ENCODE measurements at regions not wholly inside any gene's neighbourhood (a gene's known extent, or its start where the extent isn't known, plus 50 kb on each side); places are given as distances from the start of the nearest gene placed in this dataset.

- no peaks in the 10 kb centered on the region for H3K4me1 Mint-ChIP-seq
- H3K4me3 Mint-ChIP-seq, result no peak overlapping the region
- no peak overlapping the region for H3K27ac Mint-ChIP-seq
- H3K36me3 Mint-ChIP-seq, result no peaks in the 10 kb centered on the region
- peaks cover 3% of the 10 kb centered on the region for H3K9me3 Mint-ChIP-seq
- no peak for DNase-seq (ENCODE audit: low spot score in 2 of 2)
- ATAC-seq, result no peak
These were observed 649.9 kb upstream of the FANCL start for GRCh38 chr2:58890865-58891525.

- no peak for ATAC-seq
- Mint-ChIP-seq H3K36me3 (no peaks in the 10 kb centered on the region), H3K27ac (no peak overlapping the region)
These were observed 644.9 kb upstream of the FANCL start for GRCh38 chr2:58886009-58886408.

DNA sequence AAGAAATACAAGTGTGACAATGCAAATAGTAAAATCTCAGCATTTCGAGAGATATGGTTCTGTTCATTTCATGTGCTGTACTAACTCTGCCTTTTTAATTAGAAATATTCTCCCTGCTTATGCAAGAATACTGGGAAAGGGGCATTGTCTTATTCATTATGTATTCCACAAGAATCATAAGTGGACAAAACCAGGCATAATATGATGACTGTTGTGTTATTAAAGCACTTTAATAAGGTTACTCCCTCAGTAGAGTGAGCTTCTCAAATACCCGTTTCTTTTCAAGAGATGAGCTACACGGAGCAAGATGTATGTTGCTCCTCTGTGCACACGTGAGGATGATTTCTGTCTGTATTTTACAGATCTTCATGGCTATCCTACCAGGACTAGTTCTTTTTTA, 638.7 kb upstream of the FANCL start:
- H3K4me3 Mint-ChIP-seq, result no peak overlapping the region
- ATAC-seq, result no peak
- H3K9me3 Mint-ChIP-seq, result no peaks in the 10 kb centered on the region
- H3K27ac Mint-ChIP-seq, result no peak overlapping the region
- DNase-seq (ENCODE audit: low spot score in 2 of 2), result no peak
- no peaks in the 10 kb centered on the region for H3K36me3 Mint-ChIP-seq
- no peaks in the 10 kb centered on the region for H3K4me1 Mint-ChIP-seq

More at GRCh38 chr2:58886009-58886408, 644.9 kb upstream of the FANCL start:
- H3K4me3 Mint-ChIP-seq, result no peak overlapping the region
- DNase-seq (ENCODE audit: low spot score in 2 of 2), result no peak
- H3K4me1 Mint-ChIP-seq, result no peaks in the 10 kb centered on the region
- H3K9me3 Mint-ChIP-seq, result peaks cover 3% of the 10 kb centered on the region

DNA sequence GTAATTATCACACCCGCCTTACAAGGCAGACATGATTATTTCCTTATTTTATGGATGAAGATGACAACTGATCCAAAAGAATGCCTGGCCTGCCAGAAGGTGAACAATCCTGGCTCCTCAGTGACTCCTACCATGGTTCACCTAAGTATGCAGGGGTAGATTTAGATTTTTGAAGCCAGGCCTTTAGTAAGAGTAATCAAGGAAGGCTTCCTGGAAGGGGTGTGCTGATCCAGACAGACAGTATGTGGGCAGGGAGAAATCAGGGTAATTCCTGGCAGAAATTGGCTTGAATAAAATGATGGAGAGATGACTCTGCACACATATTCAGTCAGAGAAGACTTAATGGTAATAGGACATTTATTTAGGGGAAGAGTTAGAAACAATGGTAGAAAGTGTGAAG, 637.7 kb upstream of the FANCL start:
- H3K4me3 Mint-ChIP-seq, result no peak overlapping the region
- no peaks in the 10 kb centered on the region for H3K36me3 Mint-ChIP-seq
- no peaks in the 10 kb centered on the region for H3K4me1 Mint-ChIP-seq
- DNase-seq (ENCODE audit: low spot score in 2 of 2) (no peak), ATAC-seq (no peak)
- no peak overlapping the region for H3K27ac Mint-ChIP-seq
- H3K9me3 Mint-ChIP-seq, result no peaks in the 10 kb centered on the region

- H3K4me1 Mint-ChIP-seq, result no peaks in the 10 kb centered on the region
- ATAC-seq, result no peak
- no peaks in the 10 kb centered on the region for H3K36me3 Mint-ChIP-seq
- no peak overlapping the region for H3K4me3 Mint-ChIP-seq
- no peaks in the 10 kb centered on the region for H3K9me3 Mint-ChIP-seq
- no peak overlapping the region for H3K27ac Mint-ChIP-seq
- DNase-seq (ENCODE audit: low spot score in 2 of 2), result no peak
These were observed 635.0 kb upstream of the FANCL start for GRCh38 chr2:58876126-58876525.

- ATAC-seq (no peak), DNase-seq (ENCODE audit: low spot score in 2 of 2) (no peak)
- no peaks in the 10 kb centered on the region for H3K4me1 Mint-ChIP-seq
- no peak overlapping the region for H3K4me3 Mint-ChIP-seq
- H3K27ac Mint-ChIP-seq, result no peak overlapping the region
- no peaks in the 10 kb centered on the region for H3K9me3 Mint-ChIP-seq
- H3K36me3 Mint-ChIP-seq, result no peaks in the 10 kb centered on the region
These were observed 634.3 kb upstream of the FANCL start for GRCh38 chr2:58875436-58875835.

DNA sequence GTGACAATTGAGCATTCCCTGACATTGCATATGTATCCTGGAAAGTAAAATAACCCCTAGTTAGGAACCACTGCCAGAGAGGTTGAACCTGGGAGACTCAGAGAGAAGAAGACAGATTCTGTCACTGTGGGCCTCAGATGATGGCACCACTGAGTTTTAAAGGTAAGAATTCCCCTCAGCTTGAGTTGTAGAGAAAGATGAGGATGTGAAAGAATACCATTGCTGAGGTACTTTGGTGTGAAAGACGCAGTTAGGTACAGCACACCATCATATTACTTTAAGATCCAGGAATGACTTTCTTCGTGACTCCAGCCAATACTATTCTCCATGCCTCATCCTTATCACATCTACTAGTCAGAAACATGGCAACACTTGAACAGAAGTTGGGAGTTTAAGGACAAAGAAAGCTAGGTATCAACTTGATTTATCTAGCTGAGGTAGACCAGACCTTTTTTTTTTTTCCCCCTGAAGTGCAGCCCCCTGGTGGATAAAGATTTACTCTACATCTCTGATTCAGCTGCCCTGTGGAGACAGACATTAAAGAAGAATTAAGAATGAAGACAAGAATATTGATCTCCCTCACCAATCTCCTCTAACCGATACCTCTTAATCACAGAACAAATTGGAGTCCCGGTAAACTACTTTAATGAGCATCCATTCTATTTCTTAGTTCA, 630.5 kb upstream of the FANCL start:
- DNase-seq (ENCODE audit: low spot score in 2 of 2) (no peak), ATAC-seq (no peak)
- Mint-ChIP-seq H3K27ac (no peak overlapping the region), H3K4me3 (no peak overlapping the region), H3K9me3 (peaks cover 5% of the 10 kb centered on the region), H3K36me3 (no peaks in the 10 kb centered on the region), H3K4me1 (no peaks in the 10 kb centered on the region)

DNA sequence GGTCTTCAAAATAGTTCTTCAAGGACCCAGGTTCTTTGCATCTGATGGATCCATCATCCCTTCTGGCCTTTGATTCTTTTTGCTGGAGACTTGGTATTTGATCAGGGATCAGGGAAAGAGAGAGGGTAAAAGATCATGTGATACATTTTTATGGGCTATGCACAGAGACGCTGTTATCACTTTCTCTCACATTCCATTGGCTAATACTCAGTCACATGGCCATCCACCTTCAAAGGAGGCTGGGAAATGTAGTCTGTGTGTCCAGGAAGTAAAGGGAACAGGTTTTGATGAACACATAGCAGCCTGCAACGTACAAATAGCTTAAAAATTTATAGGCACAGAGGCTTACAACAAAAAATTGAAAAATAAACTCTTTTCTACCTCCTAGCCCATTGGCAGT, 629.6 kb upstream of the FANCL start:
- ATAC-seq (no peak), DNase-seq (ENCODE audit: low spot score in 2 of 2) (no peak)
- Mint-ChIP-seq H3K4me1 (no peaks in the 10 kb centered on the region), H3K9me3 (peaks cover 5% of the 10 kb centered on the region), H3K4me3 (no peak overlapping the region), H3K36me3 (no peaks in the 10 kb centered on the region), H3K27ac (no peak overlapping the region)

- no peaks in the 10 kb centered on the region for H3K36me3 Mint-ChIP-seq
- H3K9me3 Mint-ChIP-seq, result peaks cover 13% of the 10 kb centered on the region
- DNase-seq (ENCODE audit: low spot score in 2 of 2), result no peak
- H3K4me3 Mint-ChIP-seq, result no peak overlapping the region
- ATAC-seq, result no peak
- H3K27ac Mint-ChIP-seq, result no peak overlapping the region
- H3K4me1 Mint-ChIP-seq, result no peaks in the 10 kb centered on the region
These were observed 625.8 kb upstream of the FANCL start for GRCh38 chr2:58866946-58867345.

DNA sequence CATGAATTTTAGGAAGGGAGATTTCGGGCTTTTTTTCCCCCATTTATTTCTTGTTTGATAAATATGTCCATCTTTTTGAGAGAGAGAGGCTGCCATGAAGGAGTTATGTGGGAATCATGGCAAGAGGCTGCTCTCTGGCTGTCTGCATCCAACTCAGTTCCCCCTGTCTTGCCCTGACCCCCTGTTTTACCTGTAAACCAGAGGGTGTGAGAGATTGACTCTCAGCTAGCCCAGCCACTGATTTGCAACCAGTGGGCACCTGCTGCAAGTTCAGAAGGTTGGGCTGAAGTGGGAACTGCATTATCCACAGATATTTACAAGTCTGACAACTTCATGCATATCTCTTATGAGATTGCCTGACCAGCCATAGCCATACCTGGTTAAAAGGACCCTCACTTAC, 625.4 kb upstream of the FANCL start:
- DNase-seq (ENCODE audit: low spot score in 2 of 2) (no peak), ATAC-seq (no peak)
- Mint-ChIP-seq H3K4me3 (no peak overlapping the region), H3K27ac (no peak overlapping the region), H3K4me1 (no peaks in the 10 kb centered on the region), H3K36me3 (no peaks in the 10 kb centered on the region), H3K9me3 (peaks cover 16% of the 10 kb centered on the region)

DNA sequence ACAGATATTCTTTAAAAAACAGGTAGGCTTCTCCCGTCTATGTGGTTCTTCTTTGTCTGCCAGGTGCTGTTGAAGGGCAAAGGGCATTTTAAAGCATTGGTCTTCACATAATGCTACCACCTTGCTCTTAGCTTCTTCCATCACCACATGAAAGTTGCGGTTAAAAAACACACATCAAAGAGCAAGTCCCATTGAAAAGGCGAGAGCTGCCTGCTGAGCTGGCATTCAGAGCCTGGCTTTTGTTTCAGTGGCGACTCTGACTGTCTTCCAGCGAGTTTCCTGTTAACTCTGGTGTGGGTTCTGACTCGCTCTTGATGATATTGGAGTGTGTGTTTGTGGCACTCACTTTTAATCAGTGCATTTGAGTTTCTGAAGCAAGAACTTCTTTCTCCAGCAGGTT, 624.9 kb upstream of the FANCL start:
- H3K4me3 Mint-ChIP-seq, result no peak overlapping the region
- H3K4me1 Mint-ChIP-seq, result no peaks in the 10 kb centered on the region
- no peaks in the 10 kb centered on the region for H3K36me3 Mint-ChIP-seq
- no peak overlapping the region for H3K27ac Mint-ChIP-seq
- ATAC-seq (no peak), DNase-seq (ENCODE audit: low spot score in 2 of 2) (no peak)
- H3K9me3 Mint-ChIP-seq, result peaks cover 16% of the 10 kb centered on the region

DNA sequence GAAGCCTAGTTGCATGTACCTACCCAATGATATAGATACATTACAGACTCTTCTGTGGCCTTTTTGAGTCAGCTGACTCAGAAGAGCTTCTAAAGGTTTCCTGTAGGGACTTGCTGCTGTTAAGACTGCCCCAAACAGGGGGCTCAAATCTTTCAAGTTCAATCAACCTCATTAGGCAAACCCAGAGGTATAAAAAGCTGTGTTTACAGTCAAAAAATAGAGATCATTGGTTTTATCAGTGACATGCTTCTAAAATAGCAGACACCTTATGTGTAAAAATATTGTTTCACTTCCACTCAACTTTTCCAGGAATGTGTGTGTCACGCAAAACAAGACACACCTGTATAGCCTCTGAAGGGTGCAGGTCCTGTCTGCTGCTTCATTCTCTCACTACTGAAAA, 624.3 kb upstream of the FANCL start:
- Mint-ChIP-seq H3K4me3 (no peak overlapping the region), H3K9me3 (peaks cover 16% of the 10 kb centered on the region), H3K27ac (no peak overlapping the region), H3K36me3 (no peaks in the 10 kb centered on the region), H3K4me1 (no peaks in the 10 kb centered on the region)
- ATAC-seq (no peak), DNase-seq (ENCODE audit: low spot score in 2 of 2) (no peak)

DNA sequence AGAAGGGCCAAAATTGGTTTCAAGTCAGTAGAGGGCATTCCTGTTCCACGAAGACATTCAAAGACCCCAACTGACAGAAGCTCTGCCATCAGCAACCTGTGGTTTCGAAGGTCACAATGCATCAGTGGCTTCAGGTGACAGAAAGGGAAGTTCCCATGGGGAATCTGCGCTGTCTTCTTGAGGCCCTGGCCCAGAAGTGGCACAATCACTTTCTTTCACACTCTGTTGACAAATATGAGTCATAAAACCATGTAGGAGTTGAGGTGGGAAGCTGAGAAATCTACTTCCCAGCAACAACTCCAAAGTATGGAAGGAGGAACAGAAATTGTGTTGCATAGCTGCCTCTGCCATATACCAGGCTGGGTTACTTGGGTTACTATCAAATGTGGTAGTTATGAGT, 621.1 kb upstream of the FANCL start:
- Mint-ChIP-seq H3K36me3 (no peaks in the 10 kb centered on the region), H3K4me3 (no peak overlapping the region), H3K27ac (no peak overlapping the region), H3K9me3 (peaks cover 18% of the 10 kb centered on the region), H3K4me1 (no peaks in the 10 kb centered on the region)
- ATAC-seq, result no peak
- DNase-seq (ENCODE audit: low spot score in 2 of 2), result no peak

DNA sequence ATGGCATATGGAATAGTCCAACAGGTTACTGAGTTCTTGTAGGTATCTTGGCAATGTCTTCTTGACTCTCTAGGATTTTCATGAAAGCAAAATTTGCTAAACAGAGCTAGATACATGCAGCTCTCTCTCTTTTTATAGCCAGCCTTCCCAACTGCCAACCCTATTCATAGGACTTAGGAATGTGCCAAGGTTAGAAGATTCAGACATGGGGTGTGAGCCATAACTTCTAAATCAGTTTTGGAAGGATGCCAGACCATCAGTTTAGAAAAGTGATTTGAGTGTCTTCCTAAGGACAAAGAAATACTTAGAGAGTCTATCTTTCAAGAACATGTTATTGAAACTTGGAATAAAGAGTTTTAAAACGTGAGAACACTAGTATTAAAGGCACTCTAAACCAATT, 619.5 kb upstream of the FANCL start:
- Mint-ChIP-seq H3K4me1 (no peaks in the 10 kb centered on the region), H3K27ac (no peak overlapping the region), H3K4me3 (no peak overlapping the region), H3K36me3 (no peaks in the 10 kb centered on the region), H3K9me3 (peaks cover 21% of the 10 kb centered on the region)
- DNase-seq (ENCODE audit: low spot score in 2 of 2) (no peak), ATAC-seq (no peak)

DNA sequence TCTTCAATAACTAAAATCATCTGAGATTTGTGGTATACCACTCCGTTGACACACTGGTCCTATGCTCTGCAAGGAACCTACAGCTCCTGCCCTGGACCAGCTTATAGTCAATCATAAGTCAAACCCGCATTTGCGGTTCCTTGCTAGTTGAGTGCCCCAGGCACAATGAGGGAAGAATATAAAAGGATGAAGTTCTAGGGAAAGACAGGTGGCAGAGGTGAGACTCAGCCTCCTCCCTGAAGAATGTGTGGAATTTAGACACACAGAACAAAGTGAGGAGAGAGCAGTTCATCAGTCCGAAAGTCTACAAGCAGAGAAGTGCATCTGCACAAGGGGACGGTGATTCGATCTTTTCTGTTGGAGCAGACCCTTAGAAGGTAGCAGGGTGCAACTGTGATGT, 615.0 kb upstream of the FANCL start:
- Mint-ChIP-seq H3K4me3 (no peak overlapping the region), H3K27ac (no peak overlapping the region), H3K4me1 (no peaks in the 10 kb centered on the region), H3K36me3 (no peaks in the 10 kb centered on the region), H3K9me3 (peaks cover 9% of the 10 kb centered on the region)
- no peak for ATAC-seq
- no peak for DNase-seq (ENCODE audit: low spot score in 2 of 2)

- no peak for DNase-seq (ENCODE audit: low spot score in 2 of 2)
- no peak for ATAC-seq
- no peaks in the 10 kb centered on the region for H3K4me1 Mint-ChIP-seq
- no peaks in the 10 kb centered on the region for H3K36me3 Mint-ChIP-seq
- H3K9me3 Mint-ChIP-seq, result peaks cover 9% of the 10 kb centered on the region
- no peak overlapping the region for H3K4me3 Mint-ChIP-seq
- H3K27ac Mint-ChIP-seq, result no peak overlapping the region
These were observed 612.3 kb upstream of the FANCL start for GRCh38 chr2:58853420-58853819.
